ENCODE measurements at regions not wholly inside any gene's neighbourhood (a gene's known extent, or its start where the extent isn't known, plus 50 kb on each side); places are given as distances from the start of the nearest gene placed in this dataset.

DNA sequence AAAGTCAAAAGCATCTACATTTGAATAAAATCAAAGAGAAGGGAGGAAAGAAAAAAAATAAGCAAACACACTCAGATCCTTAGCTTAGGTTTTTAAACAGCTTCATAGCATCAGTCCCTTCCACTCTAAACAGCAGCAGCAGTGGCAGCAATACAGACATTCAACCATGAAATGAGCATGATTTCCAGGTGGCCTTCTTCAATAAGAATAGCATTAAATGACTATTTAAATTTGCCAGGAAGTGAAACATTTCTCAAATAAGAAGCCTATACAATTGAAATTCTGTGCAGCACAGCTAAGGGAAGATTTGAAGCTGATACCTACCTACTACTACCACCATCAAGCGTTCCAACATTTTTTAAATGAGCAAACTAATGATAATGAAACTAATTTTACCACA, 138.1 kb upstream of the REG3G start:
- no peak overlapping the region for H2BK120ac ChIP-seq (ENCODE audit: low read depth, low read length)
- no peak overlapping the region for H4K8ac ChIP-seq (ENCODE audit: low read depth, low read length)
- H3K4me1 ChIP-seq (ENCODE audit: control insufficient read depth in 2 of 2, insufficient read depth in 1 of 2, low read depth in 1 of 2, low read length in 2 of 2): no peaks in the 10 kb centered on the region
- no peak overlapping the region for H2BK15ac ChIP-seq (ENCODE audit: low read length)
- DNase-seq (ENCODE audit: low spot score): no peak
- no peak overlapping the region for H3K18ac ChIP-seq (ENCODE audit: low read length)
- no peak overlapping the region for H2BK12ac ChIP-seq (ENCODE audit: low read length)
- H2BK5ac ChIP-seq (ENCODE audit: low read length): no peak overlapping the region
- no peaks in the 10 kb centered on the region for H3K27me3 ChIP-seq (ENCODE audit: control insufficient read depth in 3 of 3, insufficient read depth in 3 of 3, low read depth in 1 of 3, low read length in 3 of 3)
- no peak overlapping the region for H2AFZ ChIP-seq (ENCODE audit: low read length)
- no peaks in the 10 kb centered on the region for H3K79me1 ChIP-seq (ENCODE audit: low read depth, low read length)
- no peaks in the 10 kb centered on the region for H3K9me3 ChIP-seq (replicated peaks in 1 of 2; ENCODE audit: control insufficient read depth in 2 of 2, insufficient read depth in 1 of 2, low read depth in 1 of 2, low read length in 2 of 2)
- no peak overlapping the region for H3K27ac ChIP-seq (replicated peaks; ENCODE audit: low read length)
- H3K9ac ChIP-seq (ENCODE audit: low read depth, low read length, poor library complexity): no peak overlapping the region
- H3K4me2 ChIP-seq (ENCODE audit: insufficient read depth, low read length, poor library complexity, severe bottlenecking): no peak overlapping the region
- no peak overlapping the region for H3K23ac ChIP-seq (ENCODE audit: low read depth, low read length, poor library complexity)
- no peak overlapping the region for H3K4me3 ChIP-seq (ENCODE audit: low read length in 2 of 2)
- H4K91ac ChIP-seq (ENCODE audit: low read depth, low read length, poor library complexity): no peak overlapping the region
- H2AK5ac ChIP-seq (ENCODE audit: low read depth, low read length): no peak overlapping the region
- H3K4ac ChIP-seq (ENCODE audit: low read length): no peak overlapping the region
- H3K36me3 ChIP-seq (replicated peaks in 1 of 2; ENCODE audit: control insufficient read depth in 2 of 2, insufficient read depth in 2 of 2, low read length in 2 of 2): no peaks in the 10 kb centered on the region
- no peak overlapping the region for H3K14ac ChIP-seq (ENCODE audit: low read length)
- no CpG with 5 or more reads among the region's 1 CpG for WGBS, 2 donors (ENCODE audit: extremely low coverage in 2 of 2, insufficient read length in 2 of 2, insufficient replicate concordance in 1 of 2)

DNA sequence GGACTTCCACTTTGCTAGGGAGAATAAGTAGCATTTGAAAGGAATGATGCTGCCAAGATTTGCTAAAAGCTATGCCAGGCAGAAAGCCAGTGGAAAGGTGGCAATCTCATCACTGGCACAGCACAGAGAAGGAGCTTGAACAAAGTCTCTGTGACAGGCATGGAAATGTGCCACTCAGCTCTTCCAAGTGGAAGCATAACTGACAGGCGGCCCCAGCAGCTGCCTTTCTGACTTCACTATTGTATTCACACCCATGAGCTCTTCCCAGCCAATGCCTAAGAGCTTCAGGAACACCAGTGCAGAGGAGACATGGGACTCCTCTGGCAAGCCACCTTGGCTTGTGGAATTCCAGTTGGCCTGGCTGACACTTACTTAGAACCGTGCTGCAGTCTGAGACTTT, 134.6 kb upstream of the REG3G start:
- Histone ChIP-seq H2BK12ac (ENCODE audit: low read length) (no peak overlapping the region), H2AFZ (ENCODE audit: low read length) (no peak overlapping the region), H2BK15ac (ENCODE audit: low read length) (no peak overlapping the region), H2BK120ac (ENCODE audit: low read depth, low read length) (no peak overlapping the region), H3K14ac (ENCODE audit: low read length) (no peak overlapping the region), H3K36me3 (replicated peaks in 1 of 2; ENCODE audit: control insufficient read depth in 2 of 2, insufficient read depth in 2 of 2, low read length in 2 of 2) (no peaks in the 10 kb centered on the region), H3K4me2 (ENCODE audit: insufficient read depth, low read length, poor library complexity, severe bottlenecking) (no peak overlapping the region), H3K18ac (ENCODE audit: low read length) (no peak overlapping the region), H2BK5ac (ENCODE audit: low read length) (no peak overlapping the region), H3K79me1 (ENCODE audit: low read depth, low read length) (no peaks in the 10 kb centered on the region), H3K4me3 (ENCODE audit: low read length in 2 of 2) (no peak overlapping the region), H3K23ac (ENCODE audit: low read depth, low read length, poor library complexity) (no peak overlapping the region), H4K91ac (ENCODE audit: low read depth, low read length, poor library complexity) (no peak overlapping the region), H4K8ac (ENCODE audit: low read depth, low read length) (no peak overlapping the region), H3K9ac (ENCODE audit: low read depth, low read length, poor library complexity) (no peak overlapping the region), H3K27ac (replicated peaks; ENCODE audit: low read length) (no peak overlapping the region), H2AK5ac (ENCODE audit: low read depth, low read length) (no peak overlapping the region), H3K4me1 (ENCODE audit: control insufficient read depth in 2 of 2, insufficient read depth in 1 of 2, low read depth in 1 of 2, low read length in 2 of 2) (no peaks in the 10 kb centered on the region), H3K9me3 (replicated peaks in 1 of 2; ENCODE audit: control insufficient read depth in 2 of 2, insufficient read depth in 1 of 2, low read depth in 1 of 2, low read length in 2 of 2) (no peaks in the 10 kb centered on the region), H3K27me3 (ENCODE audit: control insufficient read depth in 3 of 3, insufficient read depth in 3 of 3, low read depth in 1 of 3, low read length in 3 of 3) (no peaks in the 10 kb centered on the region), H3K4ac (ENCODE audit: low read length) (no peak overlapping the region)
- WGBS, 2 donors (ENCODE audit: extremely low coverage in 2 of 2, insufficient read length in 2 of 2, insufficient replicate concordance in 1 of 2): no CpG with 5 or more reads among the region's 2 CpGs
- DNase-seq (ENCODE audit: low spot score): no peak

DNA sequence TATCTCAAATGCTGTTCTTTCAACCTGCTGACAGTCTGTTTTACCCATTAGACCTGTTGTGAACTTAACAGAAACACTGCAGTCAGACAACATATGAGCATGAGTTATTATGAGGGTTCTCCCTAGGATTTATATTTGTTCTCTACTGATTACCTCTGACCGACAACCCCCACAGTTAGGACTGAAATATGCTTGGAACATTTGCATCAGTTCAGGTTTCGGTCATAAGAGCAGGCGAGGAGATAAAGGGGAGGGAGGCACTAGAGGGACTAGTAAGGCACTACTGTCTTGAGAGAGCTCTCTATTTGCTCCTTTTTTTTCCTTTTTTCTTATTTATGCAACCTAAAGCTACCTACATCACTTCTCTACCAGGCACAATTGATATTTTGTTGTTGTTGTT, 133.2 kb upstream of the REG3G start:
- H3K4me3 ChIP-seq (ENCODE audit: low read length in 2 of 2): no peak overlapping the region
- no peak for DNase-seq (ENCODE audit: low spot score)
- no peak overlapping the region for H3K23ac ChIP-seq (ENCODE audit: low read depth, low read length, poor library complexity)
- no peak overlapping the region for H2BK120ac ChIP-seq (ENCODE audit: low read depth, low read length)
- no peak overlapping the region for H3K4me2 ChIP-seq (ENCODE audit: insufficient read depth, low read length, poor library complexity, severe bottlenecking)
- H3K4ac ChIP-seq (ENCODE audit: low read length): no peak overlapping the region
- H3K27ac ChIP-seq (replicated peaks; ENCODE audit: low read length): no peak overlapping the region
- H2AFZ ChIP-seq (ENCODE audit: low read length): no peak overlapping the region
- H3K36me3 ChIP-seq (replicated peaks in 1 of 2; ENCODE audit: control insufficient read depth in 2 of 2, insufficient read depth in 2 of 2, low read length in 2 of 2): no peaks in the 10 kb centered on the region
- no peaks in the 10 kb centered on the region for H3K79me1 ChIP-seq (ENCODE audit: low read depth, low read length)
- no peak overlapping the region for H2BK5ac ChIP-seq (ENCODE audit: low read length)
- no peak overlapping the region for H4K91ac ChIP-seq (ENCODE audit: low read depth, low read length, poor library complexity)
- H2BK15ac ChIP-seq (ENCODE audit: low read length): no peak overlapping the region
- no peak overlapping the region for H3K18ac ChIP-seq (ENCODE audit: low read length)
- no peak overlapping the region for H2BK12ac ChIP-seq (ENCODE audit: low read length)
- no peaks in the 10 kb centered on the region for H3K27me3 ChIP-seq (ENCODE audit: control insufficient read depth in 3 of 3, insufficient read depth in 3 of 3, low read depth in 1 of 3, low read length in 3 of 3)
- no CpG with 5 or more reads among the region's 3 CpGs for WGBS, 2 donors (ENCODE audit: extremely low coverage in 2 of 2, insufficient read length in 2 of 2, insufficient replicate concordance in 1 of 2)
- H3K4me1 ChIP-seq (ENCODE audit: control insufficient read depth in 2 of 2, insufficient read depth in 1 of 2, low read depth in 1 of 2, low read length in 2 of 2): no peaks in the 10 kb centered on the region
- H4K8ac ChIP-seq (ENCODE audit: low read depth, low read length): no peak overlapping the region
- no peak overlapping the region for H3K14ac ChIP-seq (ENCODE audit: low read length)
- no peak overlapping the region for H2AK5ac ChIP-seq (ENCODE audit: low read depth, low read length)
- no peak overlapping the region for H3K9ac ChIP-seq (ENCODE audit: low read depth, low read length, poor library complexity)
- no peaks in the 10 kb centered on the region for H3K9me3 ChIP-seq (replicated peaks in 1 of 2; ENCODE audit: control insufficient read depth in 2 of 2, insufficient read depth in 1 of 2, low read depth in 1 of 2, low read length in 2 of 2)

DNA sequence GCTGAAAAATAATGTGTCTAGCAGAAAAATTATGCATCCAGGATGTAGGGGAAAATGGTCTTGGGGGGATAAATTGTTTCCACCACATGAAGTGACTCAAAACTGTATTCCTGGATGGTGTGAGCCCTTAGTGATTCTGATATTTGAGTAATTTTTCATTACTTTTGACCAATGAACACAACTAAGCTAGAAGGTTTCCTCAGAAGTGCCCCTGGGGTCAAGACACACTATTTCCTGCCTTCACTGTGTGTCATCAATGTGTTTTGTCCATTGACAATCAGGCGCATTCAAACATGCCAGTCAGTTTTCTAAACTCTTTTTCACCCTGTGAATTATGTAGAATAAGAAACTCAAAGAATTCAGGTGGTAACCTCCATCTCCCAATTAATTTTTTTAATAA, 130.5 kb upstream of the REG3G start:
- no peak overlapping the region for H3K4ac ChIP-seq (ENCODE audit: low read length)
- no peak overlapping the region for H2AK5ac ChIP-seq (ENCODE audit: low read depth, low read length)
- no peak overlapping the region for H2AFZ ChIP-seq (ENCODE audit: low read length)
- no peak overlapping the region for H3K14ac ChIP-seq (ENCODE audit: low read length)
- H2BK5ac ChIP-seq (ENCODE audit: low read length): no peak overlapping the region
- no peaks in the 10 kb centered on the region for H3K9me3 ChIP-seq (replicated peaks in 1 of 2; ENCODE audit: control insufficient read depth in 2 of 2, insufficient read depth in 1 of 2, low read depth in 1 of 2, low read length in 2 of 2)
- H4K8ac ChIP-seq (ENCODE audit: low read depth, low read length): no peak overlapping the region
- no peaks in the 10 kb centered on the region for H3K79me1 ChIP-seq (ENCODE audit: low read depth, low read length)
- H3K4me1 ChIP-seq (ENCODE audit: control insufficient read depth in 2 of 2, insufficient read depth in 1 of 2, low read depth in 1 of 2, low read length in 2 of 2): no peaks in the 10 kb centered on the region
- no peak overlapping the region for H2BK12ac ChIP-seq (ENCODE audit: low read length)
- no peak overlapping the region for H3K4me3 ChIP-seq (ENCODE audit: low read length in 2 of 2)
- H3K9ac ChIP-seq (ENCODE audit: low read depth, low read length, poor library complexity): no peak overlapping the region
- H3K36me3 ChIP-seq (replicated peaks in 1 of 2; ENCODE audit: control insufficient read depth in 2 of 2, insufficient read depth in 2 of 2, low read length in 2 of 2): no peaks in the 10 kb centered on the region
- no peak overlapping the region for H3K18ac ChIP-seq (ENCODE audit: low read length)
- H2BK15ac ChIP-seq (ENCODE audit: low read length): no peak overlapping the region
- no peak for DNase-seq (ENCODE audit: low spot score)
- no peak overlapping the region for H3K4me2 ChIP-seq (ENCODE audit: insufficient read depth, low read length, poor library complexity, severe bottlenecking)
- no peak overlapping the region for H2BK120ac ChIP-seq (ENCODE audit: low read depth, low read length)
- no peak overlapping the region for H4K91ac ChIP-seq (ENCODE audit: low read depth, low read length, poor library complexity)
- no CpG with 5 or more reads among the region's 1 CpG for WGBS, 2 donors (ENCODE audit: extremely low coverage in 2 of 2, insufficient read length in 2 of 2, insufficient replicate concordance in 1 of 2)
- H3K23ac ChIP-seq (ENCODE audit: low read depth, low read length, poor library complexity): no peak overlapping the region
- H3K27ac ChIP-seq (replicated peaks; ENCODE audit: low read length): no peak overlapping the region
- no peaks in the 10 kb centered on the region for H3K27me3 ChIP-seq (ENCODE audit: control insufficient read depth in 3 of 3, insufficient read depth in 3 of 3, low read depth in 1 of 3, low read length in 3 of 3)
